ENCODE measurements at regions not wholly inside any gene's neighbourhood (a gene's known extent, or its start where the extent isn't known, plus 50 kb on each side); places are given as distances from the start of the nearest gene placed in this dataset.

- TF ChIP-seq CTCF (IDR thresholded peaks at IDR 0.05; ENCODE audit: borderline replicate concordance, control extremely low read depth, extremely low read depth, insufficient read depth, missing control alignments), result no peak
- in situ Hi-C loops (cut with MboI; ENCODE audit: low sequenced_read_pairs, unreplicated experiment), result no loop called here
- no peak for DNase-seq (ENCODE audit: low spot score)
Observed at GRCh38 chr10:71127104-71127503, 85.3 kb upstream of the UNC5B start.

GRCh38 chr10:71127773-71128172 is 84.6 kb upstream of the UNC5B start:
- no peak for TF ChIP-seq CTCF (IDR thresholded peaks at IDR 0.05; ENCODE audit: borderline replicate concordance, control extremely low read depth, extremely low read depth, insufficient read depth, missing control alignments)
- DNase-seq (ENCODE audit: low spot score), result no peak
- in situ Hi-C loops (cut with MboI; ENCODE audit: low sequenced_read_pairs, unreplicated experiment), result no loop called here

- in situ Hi-C loops (cut with MboI; ENCODE audit: low sequenced_read_pairs, unreplicated experiment), result no loop called here
- DNase-seq (ENCODE audit: low spot score), result no peak
- no peak for TF ChIP-seq CTCF (IDR thresholded peaks at IDR 0.05; ENCODE audit: borderline replicate concordance, control extremely low read depth, extremely low read depth, insufficient read depth, missing control alignments)
Observed at GRCh38 chr10:71128311-71128980, 83.9 kb upstream of the UNC5B start.

GRCh38 chr10:71131096-71131495 is 81.3 kb upstream of the UNC5B start:
- no peak for DNase-seq (ENCODE audit: low spot score)
- no peak for TF ChIP-seq CTCF (IDR thresholded peaks at IDR 0.05; ENCODE audit: borderline replicate concordance, control extremely low read depth, extremely low read depth, insufficient read depth, missing control alignments)
- in situ Hi-C loops (cut with MboI; ENCODE audit: low sequenced_read_pairs, unreplicated experiment), result no loop called here

GRCh38 chr10:71131508-71132088 is 80.8 kb upstream of the UNC5B start:
- in situ Hi-C loops (cut with MboI; ENCODE audit: low sequenced_read_pairs, unreplicated experiment), result no loop called here
- no peak for TF ChIP-seq CTCF (IDR thresholded peaks at IDR 0.05; ENCODE audit: borderline replicate concordance, control extremely low read depth, extremely low read depth, insufficient read depth, missing control alignments)
- no peak for DNase-seq (ENCODE audit: low spot score)

- no peak for TF ChIP-seq CTCF (IDR thresholded peaks at IDR 0.05; ENCODE audit: borderline replicate concordance, control extremely low read depth, extremely low read depth, insufficient read depth, missing control alignments)
- in situ Hi-C loops (cut with MboI; ENCODE audit: low sequenced_read_pairs, unreplicated experiment), result no loop called here
- no peak for DNase-seq (ENCODE audit: low spot score)
Observed at GRCh38 chr10:71132321-71132810, 80.0 kb upstream of the UNC5B start.

Measured in GM13976 (cell line).